Activated naive CD4-positive, alpha-beta T cell treated with anti-CD3 and anti-CD28 coated beads, Interleukin-2, amount 50 U/mL, for 16 hours (primary cell): ENCODE measurements at regions not wholly inside any gene's neighbourhood (a gene's known extent, or its start where the extent isn't known, plus 50 kb on each side); places are given as distances from the start of the nearest gene placed in this dataset.
"Not testable (repeated sequence)": the region's sequence is repeated elsewhere in the genome, so short reads cannot be mapped to it uniquely, and the experiment has no call there.

Source experiments
- DNase-seq: peaks from one replicate; pipeline ENCODE4 v3.0.0-alpha.2; 2020

GRCh38 chr3:152724270-152724669, 110.7 kb upstream of the P2RY1 start:
- no peak for DNase-seq

- DNase-seq = no peak
Measured at GRCh38 chr3:152728231-152728980, 106.5 kb upstream of the P2RY1 start.

GRCh38 chr3:152729906-152730305, 105.0 kb upstream of the P2RY1 start:
- no peak for DNase-seq

- DNase-seq = no peak
Measured at GRCh38 chr3:152731511-152731910, 103.4 kb upstream of the P2RY1 start.

GRCh38 chr3:152733584-152734119, 101.3 kb upstream of the P2RY1 start:
- no peak for DNase-seq

- DNase-seq = no peak
Measured at GRCh38 chr3:152737021-152737908, 97.7 kb upstream of the P2RY1 start.

- no peak for DNase-seq
Measured at GRCh38 chr3:152738656-152739055, 96.3 kb upstream of the P2RY1 start.

- no peak for DNase-seq
Measured at GRCh38 chr3:152742368-152743347, 92.3 kb upstream of the P2RY1 start.

- DNase-seq = no peak
Measured at GRCh38 chr3:152745646-152746045, 89.3 kb upstream of the P2RY1 start.

GRCh38 chr3:152754303-152754702, 80.6 kb upstream of the P2RY1 start:
- no peak for DNase-seq

GRCh38 chr3:152756807-152757206, 78.1 kb upstream of the P2RY1 start:
- no peak for DNase-seq

GRCh38 chr3:152760024-152760563, 74.8 kb upstream of the P2RY1 start:
- no peak for DNase-seq

- no peak for DNase-seq
Measured at GRCh38 chr3:152760591-152760990, 74.3 kb upstream of the P2RY1 start.

GRCh38 chr3:152768478-152768877, 66.5 kb upstream of the P2RY1 start:
- DNase-seq = no peak

- no peak for DNase-seq
Measured at GRCh38 chr3:152769523-152769922, 65.4 kb upstream of the P2RY1 start.

GRCh38 chr3:152770296-152770695, 64.6 kb upstream of the P2RY1 start:
- DNase-seq = no peak

- no peak for DNase-seq
Measured at GRCh38 chr3:152771120-152771519, 63.8 kb upstream of the P2RY1 start.

GRCh38 chr3:152772674-152773225, 62.2 kb upstream of the P2RY1 start:
- no peak for DNase-seq

- DNase-seq = no peak
Measured at GRCh38 chr3:152773633-152774032, 61.3 kb upstream of the P2RY1 start.

- DNase-seq = not testable (repeated sequence)
Measured at GRCh38 chr3:152774230-152774629, 60.7 kb upstream of the P2RY1 start.

- DNase-seq = no peak
Measured at GRCh38 chr3:152778022-152778421, 56.9 kb upstream of the P2RY1 start.

GRCh38 chr3:152779653-152780052, 55.3 kb upstream of the P2RY1 start:
- no peak for DNase-seq
